ENCODE measurements at regions not wholly inside any gene's neighbourhood (a gene's known extent, or its start where the extent isn't known, plus 50 kb on each side); places are given as distances from the start of the nearest gene placed in this dataset.
"Not testable (repeated sequence)": the region's sequence is repeated elsewhere in the genome, so short reads cannot be mapped to it uniquely, and the experiment has no call there.

DNA sequence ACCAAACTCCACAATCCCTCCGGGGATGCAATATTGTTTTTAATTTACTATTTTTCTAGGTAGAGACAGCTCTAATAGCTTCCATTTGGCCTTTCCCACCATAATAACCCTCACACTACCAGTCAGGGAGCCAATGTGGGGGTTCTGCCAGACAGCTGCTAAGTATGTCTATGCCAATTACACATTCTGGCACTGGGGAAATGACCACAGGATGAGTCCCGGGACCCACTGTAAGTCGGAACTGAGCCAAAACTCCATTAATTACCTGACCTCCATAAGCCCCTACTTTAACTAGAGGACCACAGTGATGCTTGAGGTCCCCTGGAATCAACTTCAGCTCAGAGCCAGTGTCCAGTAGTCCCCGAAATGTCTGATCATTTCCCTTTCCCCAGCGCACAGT lies 95.2 kb upstream of the USP25 start:
- not testable (repeated sequence) for DNase-seq

DNA sequence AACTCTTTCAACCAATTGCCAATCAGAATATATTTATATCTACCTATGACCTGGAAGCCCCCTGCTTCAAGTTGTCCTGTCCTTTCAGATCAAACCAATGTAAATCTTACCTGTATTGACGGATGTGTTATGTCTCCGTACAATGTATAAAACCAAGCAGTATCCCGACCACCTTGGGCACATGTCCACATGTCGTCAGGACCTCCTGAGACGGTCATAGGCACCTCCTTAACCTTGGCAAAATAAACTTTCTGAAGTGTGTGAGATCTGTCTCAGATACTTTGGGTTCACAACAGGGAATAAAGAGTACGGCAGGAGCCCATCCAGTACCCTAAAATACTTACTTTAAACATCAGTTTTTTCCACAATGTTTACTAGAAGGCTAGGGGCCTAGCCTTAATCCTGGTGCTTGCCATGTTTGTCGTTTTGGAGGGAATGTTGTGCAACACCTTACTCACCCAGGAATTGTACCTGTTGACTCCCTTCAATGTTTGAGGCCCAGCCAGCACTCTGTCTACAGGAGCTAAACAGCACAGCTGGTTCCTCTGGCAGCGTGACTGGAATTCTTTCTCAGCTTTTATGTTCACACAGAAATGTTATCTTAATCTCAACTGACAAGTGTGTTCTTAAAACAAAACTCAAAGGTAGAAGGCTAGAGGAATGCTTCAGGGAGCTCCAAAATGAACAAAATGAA lies 90.8 kb upstream of the USP25 start:
- no peak for DNase-seq

DNA sequence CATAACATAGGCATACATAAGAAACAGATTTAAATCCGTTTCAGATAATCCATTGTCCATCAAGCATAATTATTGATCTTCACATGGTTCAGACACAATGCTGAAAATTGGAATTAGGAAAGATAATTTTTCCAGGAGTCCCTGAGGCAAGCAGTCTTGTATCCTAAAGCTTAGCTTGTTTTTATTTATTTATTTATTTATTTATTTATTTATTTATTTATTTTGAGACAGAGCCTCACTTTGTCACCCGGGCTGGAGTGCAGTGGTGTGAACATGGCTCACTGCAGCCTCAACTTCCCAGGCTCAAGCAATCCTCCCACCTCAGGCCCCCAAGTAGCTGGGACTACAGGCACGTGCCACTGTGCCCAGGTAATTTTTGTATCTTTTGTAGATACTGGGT lies 89.7 kb upstream of the USP25 start:
- not testable (repeated sequence) for DNase-seq

DNA sequence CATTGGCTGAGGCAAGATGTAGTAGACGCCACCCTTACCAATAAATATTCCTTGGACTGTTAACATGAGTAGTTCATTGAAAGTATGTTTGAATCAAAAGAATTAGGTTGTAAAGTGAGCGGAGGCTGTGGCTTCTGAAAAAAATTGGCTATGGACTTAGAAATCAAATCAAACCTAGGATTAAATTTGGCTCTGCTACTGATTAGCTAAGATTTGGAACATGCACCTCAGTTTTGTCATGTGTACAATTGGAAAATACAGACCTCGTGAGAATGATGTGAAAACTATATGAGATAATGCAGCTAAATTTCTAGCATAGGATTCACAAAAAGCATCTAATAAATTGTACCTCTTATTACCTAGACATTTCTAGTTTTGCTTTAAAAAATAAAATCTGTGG lies 85.3 kb upstream of the USP25 start:
- DNase-seq: no peak

DNA sequence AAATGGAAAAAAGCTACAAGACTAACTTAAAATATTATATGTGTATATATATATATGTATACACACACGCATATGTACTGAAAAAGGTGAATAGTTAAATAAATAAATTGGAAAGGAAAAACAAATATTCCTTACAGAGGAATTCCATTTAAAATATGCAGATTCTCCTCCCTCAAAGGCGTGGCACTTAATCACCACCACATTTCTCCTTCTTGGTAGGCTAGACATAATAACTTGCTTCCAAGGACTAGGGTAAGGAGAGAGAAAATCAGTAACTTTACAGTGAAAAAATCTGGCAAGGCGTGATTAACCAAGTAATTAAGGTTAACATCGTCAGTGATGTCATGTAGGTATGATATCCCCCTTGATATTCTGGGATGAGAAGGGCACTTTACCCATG lies 84.0 kb upstream of the USP25 start:
- DNase-seq: no peak

DNA sequence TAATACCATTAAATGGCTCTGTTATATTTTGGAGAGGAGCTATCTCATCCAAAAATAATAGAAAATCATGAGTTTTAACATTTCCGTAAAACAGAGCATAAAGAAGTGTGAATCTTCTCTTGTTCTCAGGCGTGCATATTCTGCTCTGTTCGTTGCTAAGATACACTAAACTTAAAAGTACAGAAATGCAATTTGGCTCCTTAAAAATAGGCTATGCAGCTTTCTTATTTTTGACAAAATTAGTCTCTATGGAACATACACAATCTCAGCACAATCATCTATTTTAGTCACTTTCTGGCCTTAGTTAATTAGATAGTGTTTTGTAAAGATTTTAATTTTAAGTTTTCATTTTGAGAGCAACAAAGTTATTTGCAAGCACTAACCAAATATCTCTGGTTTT lies 79.0 kb upstream of the USP25 start:
- DNase-seq: no peak

DNA sequence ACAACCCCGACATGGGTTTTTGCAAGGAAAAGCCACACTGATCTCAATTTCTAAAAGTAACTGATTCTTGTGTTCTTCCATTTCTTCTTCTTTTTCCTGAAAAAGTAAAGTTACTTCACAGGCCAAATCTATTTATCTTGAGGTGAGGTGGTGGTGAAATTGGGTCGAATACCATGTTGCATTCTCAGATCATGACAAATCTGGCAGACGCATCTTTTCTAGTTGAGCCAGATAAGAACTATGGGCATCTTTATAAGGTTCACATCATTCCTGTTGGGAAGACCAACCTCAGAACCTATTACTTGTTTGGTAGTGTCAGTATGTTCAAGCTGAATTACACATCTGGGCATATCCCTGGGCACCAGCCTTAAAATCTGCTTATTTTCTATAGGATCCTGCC lies 78.6 kb upstream of the USP25 start:
- no peak for DNase-seq

DNA sequence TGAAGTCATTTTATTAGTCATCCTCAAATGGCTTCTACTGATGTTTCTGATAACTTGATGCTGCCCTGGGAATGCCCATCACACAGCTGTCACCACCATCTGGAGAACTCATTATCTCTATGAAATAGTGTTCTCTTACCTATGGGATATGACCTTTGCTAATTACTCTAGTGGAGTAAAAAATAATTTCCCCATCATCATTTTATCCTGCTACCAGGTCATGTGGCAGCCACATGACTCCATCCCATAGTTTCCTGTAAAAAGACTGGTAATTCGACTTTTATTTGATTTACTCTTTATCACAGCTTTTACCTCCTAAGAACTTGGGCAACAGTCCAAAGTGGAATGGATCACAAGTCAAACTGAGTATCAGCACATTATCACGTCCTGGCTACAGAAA lies 76.1 kb upstream of the USP25 start:
- no peak for DNase-seq

DNA sequence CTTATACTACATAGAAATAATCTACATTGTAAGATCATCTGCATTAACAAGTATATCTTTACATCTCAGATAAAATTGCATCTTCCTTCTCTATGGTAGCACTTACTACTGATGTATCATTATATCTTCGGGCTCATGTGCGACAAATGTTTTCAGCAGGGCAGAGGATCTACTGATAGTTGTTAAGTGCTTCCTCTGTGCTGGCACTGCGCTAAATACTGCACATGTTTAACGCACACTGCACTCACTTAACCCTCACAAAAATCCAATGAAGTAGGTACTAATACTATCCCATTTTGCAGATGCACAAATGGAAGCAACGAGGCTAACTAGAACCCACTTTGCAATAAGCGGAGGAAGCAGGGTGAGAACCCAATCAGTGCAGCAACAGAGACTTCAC lies 75.6 kb upstream of the USP25 start:
- DNase-seq: no peak

DNA sequence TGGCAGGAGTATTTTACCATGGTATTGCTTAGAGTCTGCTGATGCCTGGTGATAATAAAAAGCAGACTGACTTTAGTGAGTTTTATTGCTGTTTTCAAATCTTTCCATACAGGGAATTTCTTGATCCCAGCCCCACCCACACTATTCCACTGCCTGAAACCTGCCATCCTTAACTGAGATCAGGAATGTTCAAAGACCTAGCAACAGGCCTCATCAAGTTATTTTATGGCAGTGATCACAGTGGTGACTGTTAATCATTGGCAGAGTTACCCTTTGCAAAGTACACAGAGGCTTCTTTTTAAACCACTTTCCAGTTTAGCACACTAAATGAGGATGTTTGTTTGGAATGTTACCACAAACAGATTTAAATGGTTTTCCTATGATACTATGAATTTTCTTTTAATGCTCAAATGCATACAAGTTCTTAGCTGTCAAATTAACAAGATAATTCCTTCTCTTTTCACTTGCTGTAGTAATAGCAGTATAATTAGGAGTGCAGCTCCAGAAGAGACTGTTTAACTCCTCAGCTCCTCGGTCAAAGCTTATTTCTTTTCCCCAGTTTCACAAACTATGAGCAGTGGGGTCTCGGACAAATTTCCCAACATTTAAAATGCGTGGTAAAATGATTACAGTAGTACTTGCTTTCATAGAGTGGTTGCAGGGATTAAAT lies 69.9 kb upstream of the USP25 start:
- no peak for DNase-seq

DNA sequence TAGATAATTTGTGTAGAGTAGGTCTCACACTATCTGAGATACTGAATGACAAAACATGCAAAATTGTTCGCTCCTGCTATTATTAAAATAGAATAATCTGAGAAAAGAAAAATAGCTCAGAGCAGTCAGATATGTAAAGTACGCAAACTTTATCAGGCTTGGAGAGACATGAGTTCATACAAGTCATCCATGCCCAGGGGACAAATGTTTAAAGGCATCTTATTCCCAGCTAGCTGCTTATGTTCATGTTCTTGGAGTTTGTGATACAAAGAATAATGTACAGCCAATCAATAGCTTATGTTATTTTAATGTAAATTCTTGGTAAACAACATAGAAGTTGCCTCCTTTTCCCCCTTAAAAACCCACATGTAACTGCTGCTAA lies 69.4 kb upstream of the USP25 start:
- no peak for DNase-seq

DNA sequence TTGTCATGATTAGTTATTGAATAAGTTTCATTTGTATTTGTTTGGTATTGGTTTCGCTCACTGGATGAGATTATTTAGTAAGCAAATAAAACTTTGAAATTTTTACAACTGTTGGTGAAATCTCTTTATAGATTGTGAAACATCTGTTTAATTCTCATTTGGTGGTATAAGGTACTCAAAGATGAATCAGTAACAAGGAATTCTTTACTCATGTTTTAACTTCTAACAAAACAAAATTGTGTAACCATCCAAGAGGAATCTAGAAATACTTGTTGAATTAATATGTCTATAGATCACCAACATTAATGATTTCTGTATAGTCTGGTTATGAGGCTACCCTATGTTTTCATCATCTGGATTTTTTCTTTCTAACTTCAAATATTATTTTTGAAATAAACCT lies 62.8 kb upstream of the USP25 start:
- DNase-seq: no peak

DNA sequence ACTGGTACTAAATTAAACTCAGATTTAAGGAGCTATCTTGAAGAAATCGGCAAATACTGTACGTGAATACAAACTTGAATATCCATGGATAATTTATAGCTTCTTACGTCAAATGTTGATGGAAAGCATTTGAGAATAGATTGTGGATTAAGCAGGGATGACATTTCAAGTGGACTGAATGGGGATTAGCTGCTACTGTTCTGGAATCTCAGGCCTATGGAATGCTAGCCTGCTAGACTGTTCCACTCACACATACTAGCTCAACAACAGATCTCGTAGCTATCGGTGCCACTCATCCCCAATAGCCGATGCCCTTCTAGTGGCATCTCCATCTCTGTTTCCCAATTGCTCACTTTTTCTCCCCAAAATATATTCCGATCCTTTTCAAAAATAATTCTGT lies 62.0 kb upstream of the USP25 start:
- DNase-seq: no peak

DNA sequence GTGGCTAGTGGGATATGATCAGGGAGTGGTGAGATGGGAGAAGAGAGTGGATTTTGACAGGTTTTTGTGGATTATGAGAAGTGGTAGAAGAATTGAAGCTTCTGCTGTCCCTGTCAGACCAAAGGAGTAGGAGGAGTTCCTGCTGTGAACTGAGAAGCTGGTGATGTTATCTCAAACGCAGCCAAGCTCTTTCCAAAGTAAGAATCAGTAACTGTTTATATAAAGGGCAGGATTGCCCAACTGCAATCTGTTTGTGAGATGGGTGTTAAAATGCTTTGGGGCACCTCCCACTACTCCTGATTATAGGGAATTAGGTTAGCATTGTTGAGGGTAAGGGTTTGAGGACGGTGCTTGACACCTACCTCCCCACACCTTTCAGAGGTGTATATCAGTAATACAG lies 60.5 kb upstream of the USP25 start:
- DNase-seq: no peak

DNA sequence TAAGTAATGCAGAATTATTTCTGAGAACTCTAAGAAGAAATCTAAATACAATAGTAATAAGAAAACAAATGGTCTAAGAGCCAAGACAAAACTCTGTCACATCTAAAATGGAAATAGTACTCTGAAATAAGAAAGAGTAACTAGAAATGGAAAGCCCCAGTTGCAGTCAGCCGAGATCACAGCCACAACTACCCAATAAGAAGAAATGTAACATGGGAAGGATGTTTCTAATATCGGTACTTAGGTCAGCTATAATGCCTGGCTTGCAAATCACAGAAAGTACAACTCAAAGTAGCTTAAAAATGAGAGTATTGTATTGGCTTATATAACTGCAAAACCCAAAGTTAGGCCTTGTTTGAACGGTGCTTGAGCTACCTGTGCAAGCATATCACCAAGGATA lies 58.6 kb upstream of the USP25 start:
- DNase-seq: no peak

DNA sequence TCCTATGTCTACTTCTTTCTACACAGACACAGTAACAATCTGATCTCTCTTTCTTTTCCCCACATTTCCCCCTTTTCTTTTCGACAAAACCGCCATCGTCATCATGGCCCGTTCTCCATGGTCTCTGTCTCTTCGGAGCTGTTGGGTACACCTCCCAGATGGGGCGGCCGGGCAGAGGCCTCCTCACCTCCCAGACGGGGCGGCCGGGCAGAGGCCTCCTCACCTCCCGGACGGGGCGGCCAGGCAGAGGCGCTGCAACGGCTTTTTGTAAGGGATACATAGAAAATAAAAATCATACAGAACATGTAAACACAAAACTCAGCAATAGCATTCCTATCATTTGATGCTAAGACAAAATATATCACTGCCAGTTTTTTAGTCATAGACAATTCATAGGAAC lies 57.2 kb upstream of the USP25 start:
- DNase-seq: not testable (repeated sequence)

DNA sequence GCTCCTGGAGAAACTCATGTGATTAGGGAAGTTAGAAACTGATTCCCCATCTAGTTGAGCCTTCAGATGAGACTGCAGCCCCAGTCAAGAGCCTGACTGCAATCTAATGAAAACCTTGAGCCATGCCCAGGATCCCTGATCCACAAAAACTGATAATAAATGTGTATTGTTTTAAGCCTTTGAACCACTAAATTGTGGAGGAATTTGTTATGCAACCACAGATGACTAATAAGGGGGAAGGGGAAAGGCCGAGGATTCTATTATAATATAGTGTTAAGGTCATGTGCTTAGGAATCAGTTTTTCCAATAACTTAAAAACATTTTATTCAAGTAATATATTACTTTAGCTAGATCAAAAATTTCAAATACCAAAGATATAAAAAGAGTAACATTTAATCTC lies 52.8 kb upstream of the USP25 start:
- no peak for DNase-seq

DNA sequence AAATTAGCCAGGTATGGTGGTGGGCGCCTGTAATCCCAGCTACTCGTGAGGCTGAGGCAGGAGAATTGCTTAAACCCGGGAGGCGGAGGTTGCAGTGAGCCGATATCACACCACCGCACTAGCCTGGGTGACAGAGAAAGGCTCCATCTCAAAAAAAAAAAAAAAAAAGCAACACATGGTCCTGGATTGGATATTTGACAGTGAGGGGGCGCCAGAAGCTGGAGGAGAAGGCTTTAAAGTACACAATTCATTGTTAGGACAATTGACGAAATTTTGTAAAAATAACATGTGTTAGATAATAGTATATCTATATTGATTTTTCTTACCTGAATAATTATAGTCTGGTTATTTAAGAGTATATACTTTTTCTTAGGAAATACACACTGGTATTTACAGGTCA lies 50.2 kb upstream of the USP25 start:
- peak; percentile 28 for DNase-seq
